22Rv1 (cell line): ENCODE measurements at regions not wholly inside any gene's neighbourhood (a gene's known extent, or its start where the extent isn't known, plus 50 kb on each side); places are given as distances from the start of the nearest gene placed in this dataset.

Experiments used
- ZFX ChIP-seq: fragments of 450-650 bp; IDR thresholded peaks from 2 replicates; pipeline ENCODE4 v1.6.1; 2017; ENCODE audit warnings: antibody characterized with exemption, borderline replicate concordance
- TF ChIP-seq, protein P1 (sequence below): fragments of 450-650 bp; IDR thresholded peaks from 2 replicates; pipeline ENCODE4 v1.5.1; 2017; ENCODE audit warnings: mild to moderate bottlenecking

DNA sequence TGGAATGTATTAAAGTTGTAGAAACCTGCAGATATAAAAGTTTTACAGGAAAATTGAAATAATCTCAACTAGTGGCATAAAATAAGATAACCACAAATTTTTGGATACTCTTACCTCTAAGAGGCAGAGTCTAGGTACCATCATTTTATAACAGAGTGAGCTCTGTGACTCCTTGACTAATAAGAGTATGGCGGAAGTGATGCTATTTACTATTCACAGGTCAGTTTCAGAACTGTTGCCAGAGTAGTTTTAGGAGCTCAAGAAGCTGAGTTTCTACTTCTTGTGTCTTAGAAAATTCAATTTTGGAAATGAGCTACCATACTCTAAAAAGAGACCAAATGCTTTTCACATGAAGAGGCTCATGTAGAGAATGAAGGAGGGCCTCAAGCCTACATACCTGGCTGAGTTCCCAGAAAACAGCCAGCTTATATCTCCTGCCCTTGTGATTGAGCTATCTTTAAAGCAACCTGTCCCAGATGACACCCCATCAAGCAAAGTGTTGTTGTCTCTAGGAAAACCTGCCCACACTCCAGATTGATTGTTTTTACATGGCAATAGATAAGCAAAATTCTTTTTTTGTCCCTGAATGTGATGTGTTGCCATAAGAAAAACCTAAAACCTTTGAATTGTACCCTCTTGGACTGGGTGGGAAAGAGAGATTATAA is 712.8 kb upstream of the CNTN5 start:
- TF ChIP-seq, protein P1, sequence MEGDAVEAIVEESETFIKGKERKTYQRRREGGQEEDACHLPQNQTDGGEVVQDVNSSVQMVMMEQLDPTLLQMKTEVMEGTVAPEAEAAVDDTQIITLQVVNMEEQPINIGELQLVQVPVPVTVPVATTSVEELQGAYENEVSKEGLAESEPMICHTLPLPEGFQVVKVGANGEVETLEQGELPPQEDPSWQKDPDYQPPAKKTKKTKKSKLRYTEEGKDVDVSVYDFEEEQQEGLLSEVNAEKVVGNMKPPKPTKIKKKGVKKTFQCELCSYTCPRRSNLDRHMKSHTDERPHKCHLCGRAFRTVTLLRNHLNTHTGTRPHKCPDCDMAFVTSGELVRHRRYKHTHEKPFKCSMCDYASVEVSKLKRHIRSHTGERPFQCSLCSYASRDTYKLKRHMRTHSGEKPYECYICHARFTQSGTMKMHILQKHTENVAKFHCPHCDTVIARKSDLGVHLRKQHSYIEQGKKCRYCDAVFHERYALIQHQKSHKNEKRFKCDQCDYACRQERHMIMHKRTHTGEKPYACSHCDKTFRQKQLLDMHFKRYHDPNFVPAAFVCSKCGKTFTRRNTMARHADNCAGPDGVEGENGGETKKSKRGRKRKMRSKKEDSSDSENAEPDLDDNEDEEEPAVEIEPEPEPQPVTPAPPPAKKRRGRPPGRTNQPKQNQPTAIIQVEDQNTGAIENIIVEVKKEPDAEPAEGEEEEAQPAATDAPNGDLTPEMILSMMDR: no peak
- no peak for TF ChIP-seq ZFX
